SK-N-SH treated with all-trans-retinoic acid at 6 μM for 48 hours (cell line): ENCODE measurements at regions not wholly inside any gene's neighbourhood (a gene's known extent, or its start where the extent isn't known, plus 50 kb on each side); places are given as distances from the start of the nearest gene placed in this dataset.

Experiments used
- ATAC-seq: fragments of 200-7000 bp; cut with Tn5 transposase; 3 replicates; pipeline ENCODE4 v1.9.1; 2020; ENCODE audit warnings: mild to moderate bottlenecking, moderate library complexity
- ARNTL ChIP-seq: fragments of 450-650 bp; formaldehyde crosslinking; IDR thresholded peaks from 2 replicates; pipeline ENCODE4 v1.5.0; 2020; ENCODE audit warnings: low read depth, mild to moderate bottlenecking, moderate library complexity, borderline replicate concordance
- BACH2 ChIP-seq: fragments of 250-450 bp; sonication (Bioruptor Pico); IDR thresholded peaks from 2 replicates; pipeline ENCODE4 v1.9.0; 2021; ENCODE audit warnings: mild to moderate bottlenecking, borderline replicate concordance
- CSDC2 ChIP-seq: fragments of 250-450 bp; sonication (Bioruptor Pico); IDR thresholded peaks from 2 replicates; pipeline ENCODE4 v1.5.0; 2020; ENCODE audit warnings: mild to moderate bottlenecking, moderate library complexity
- ESRRG ChIP-seq: fragments of 250-450 bp; sonication (Bioruptor Pico); IDR thresholded peaks from 2 replicates; pipeline ENCODE4 v1.6.1; 2021; ENCODE audit warnings: mild to moderate bottlenecking
- GLIS3 ChIP-seq: fragments of 250-450 bp; sonication (Bioruptor Pico); IDR thresholded peaks from 2 replicates; pipeline ENCODE4 v1.5.0; 2020; ENCODE audit warnings: mild to moderate bottlenecking, moderate library complexity
- ISL1 ChIP-seq: fragments of 250-450 bp; sonication (Bioruptor Pico); IDR thresholded peaks from 2 replicates; pipeline ENCODE4 v2.1.2; 2022; ENCODE audit warnings: mild to moderate bottlenecking, moderate library complexity
- OSR1 ChIP-seq: fragments of 250-450 bp; sonication (Bioruptor Pico); IDR thresholded peaks from 2 replicates; pipeline ENCODE4 v1.8.0; 2022; ENCODE audit warnings: moderate library complexity, mild to moderate bottlenecking, inconsistent platforms
- PPARA ChIP-seq: fragments of 250-450 bp; sonication (Bioruptor Pico); IDR thresholded peaks from 2 replicates; pipeline ENCODE4 v1.5.0; 2020; ENCODE audit warnings: mild to moderate bottlenecking, borderline replicate concordance
- RARB ChIP-seq: fragments of 250-450 bp; sonication (Bioruptor Pico); IDR thresholded peaks from 2 replicates; pipeline ENCODE4 v1.8.0; 2021; ENCODE audit warnings: mild to moderate bottlenecking, moderate library complexity
- SNAI2 ChIP-seq: fragments of 250-450 bp; sonication (Bioruptor Pico); IDR thresholded peaks from 2 replicates; pipeline ENCODE4 v1.5.0; 2020; ENCODE audit warnings: mild to moderate bottlenecking, moderate library complexity
- TCF4 ChIP-seq: fragments of 250-450 bp; sonication (Bioruptor Pico); IDR thresholded peaks from 2 replicates; pipeline ENCODE4 v1.8.0; 2021; ENCODE audit warnings: mild to moderate bottlenecking, moderate library complexity, borderline replicate concordance
- TOX ChIP-seq: fragments of 250-450 bp; sonication (Bioruptor Pico); IDR thresholded peaks from 2 replicates; pipeline ENCODE4 v1.8.0; 2021; ENCODE audit warnings: mild to moderate bottlenecking, moderate library complexity, borderline replicate concordance
- ZFP30 ChIP-seq: fragments of 450-650 bp; formaldehyde crosslinking; IDR thresholded peaks from 2 replicates; pipeline ENCODE4 v1.5.0; 2022; ENCODE audit warnings: mild to moderate bottlenecking, moderate library complexity
- ZNF565 ChIP-seq: fragments of 450-650 bp; formaldehyde crosslinking; conservative IDR thresholded peaks from 2 replicates; pipeline ENCODE4 v1.5.0; 2020; ENCODE audit warnings: low read depth, mild to moderate bottlenecking, moderate library complexity
- ZNF70 ChIP-seq: fragments of 450-650 bp; formaldehyde crosslinking; IDR thresholded peaks from 2 replicates; pipeline ENCODE4 v1.5.0; 2020; ENCODE audit warnings: mild to moderate bottlenecking, moderate library complexity
- ZNF8 ChIP-seq: fragments of 450-650 bp; formaldehyde crosslinking; IDR thresholded peaks from 2 replicates; pipeline ENCODE4 v1.5.0; 2020; ENCODE audit warnings: mild to moderate bottlenecking, moderate library complexity
- TF ChIP-seq, protein P1 (sequence below): fragments of 250-450 bp; sonication (Bioruptor Pico); IDR thresholded peaks from 2 replicates; pipeline ENCODE4 v1.5.0; 2020; ENCODE audit warnings: mild to moderate bottlenecking, moderate library complexity
- TF ChIP-seq, protein P2 (sequence below): fragments of 250-450 bp; sonication (Bioruptor Pico); IDR thresholded peaks from 2 replicates; pipeline ENCODE4 v1.5.1; 2021; ENCODE audit warnings: mild to moderate bottlenecking, moderate library complexity
- TF ChIP-seq, protein P3 (sequence below): fragments of 250-450 bp; sonication (Bioruptor Pico); IDR thresholded peaks from 2 replicates; pipeline ENCODE4 v1.8.0; 2020; ENCODE audit warnings: mild to moderate bottlenecking, moderate library complexity, borderline replicate concordance

DNA sequence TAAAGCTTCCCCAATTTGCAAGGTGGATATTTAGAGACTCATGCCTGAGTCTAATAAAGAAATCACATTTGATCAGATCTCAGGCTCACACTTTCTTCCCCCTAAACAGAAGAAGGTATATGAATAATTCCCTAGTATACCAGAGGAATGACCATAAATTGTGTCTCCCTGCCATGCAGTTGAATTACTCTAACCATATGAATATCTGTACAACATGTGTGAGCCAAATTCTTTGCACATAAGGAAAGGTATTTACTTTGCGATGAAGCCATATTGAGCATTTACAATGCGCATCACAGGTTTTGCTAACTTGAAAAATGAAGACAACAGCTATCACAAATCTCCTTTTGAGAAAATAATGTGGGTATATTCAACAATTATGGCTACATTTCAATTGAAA is 479.4 kb downstream of the NR2F1-AS1 start:
- TF ChIP-seq CSDC2 (CRISPR knock-in tag) (no peak), PPARA (CRISPR knock-in tag) (no peak), ZNF8 (CRISPR knock-in tag) (no peak), ZNF565 (CRISPR knock-in tag) (no peak), SNAI2 (CRISPR knock-in tag) (no peak), BACH2 (CRISPR knock-in tag) (no peak), TCF4 (CRISPR knock-in tag) (no peak), ESRRG (CRISPR knock-in tag) (no peak), ISL1 (CRISPR knock-in tag) (no peak), GLIS3 (CRISPR knock-in tag) (no peak), ARNTL (no peak), ZNF70 (no peak)
- TF ChIP-seq, protein P1, sequence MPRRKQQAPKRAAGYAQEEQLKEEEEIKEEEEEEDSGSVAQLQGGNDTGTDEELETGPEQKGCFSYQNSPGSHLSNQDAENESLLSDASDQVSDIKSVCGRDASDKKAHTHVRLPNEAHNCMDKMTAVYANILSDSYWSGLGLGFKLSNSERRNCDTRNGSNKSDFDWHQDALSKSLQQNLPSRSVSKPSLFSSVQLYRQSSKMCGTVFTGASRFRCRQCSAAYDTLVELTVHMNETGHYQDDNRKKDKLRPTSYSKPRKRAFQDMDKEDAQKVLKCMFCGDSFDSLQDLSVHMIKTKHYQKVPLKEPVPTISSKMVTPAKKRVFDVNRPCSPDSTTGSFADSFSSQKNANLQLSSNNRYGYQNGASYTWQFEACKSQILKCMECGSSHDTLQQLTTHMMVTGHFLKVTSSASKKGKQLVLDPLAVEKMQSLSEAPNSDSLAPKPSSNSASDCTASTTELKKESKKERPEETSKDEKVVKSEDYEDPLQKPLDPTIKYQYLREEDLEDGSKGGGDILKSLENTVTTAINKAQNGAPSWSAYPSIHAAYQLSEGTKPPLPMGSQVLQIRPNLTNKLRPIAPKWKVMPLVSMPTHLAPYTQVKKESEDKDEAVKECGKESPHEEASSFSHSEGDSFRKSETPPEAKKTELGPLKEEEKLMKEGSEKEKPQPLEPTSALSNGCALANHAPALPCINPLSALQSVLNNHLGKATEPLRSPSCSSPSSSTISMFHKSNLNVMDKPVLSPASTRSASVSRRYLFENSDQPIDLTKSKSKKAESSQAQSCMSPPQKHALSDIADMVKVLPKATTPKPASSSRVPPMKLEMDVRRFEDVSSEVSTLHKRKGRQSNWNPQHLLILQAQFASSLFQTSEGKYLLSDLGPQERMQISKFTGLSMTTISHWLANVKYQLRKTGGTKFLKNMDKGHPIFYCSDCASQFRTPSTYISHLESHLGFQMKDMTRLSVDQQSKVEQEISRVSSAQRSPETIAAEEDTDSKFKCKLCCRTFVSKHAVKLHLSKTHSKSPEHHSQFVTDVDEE (CRISPR knock-in tag), result no peak
- TF ChIP-seq, protein P2, sequence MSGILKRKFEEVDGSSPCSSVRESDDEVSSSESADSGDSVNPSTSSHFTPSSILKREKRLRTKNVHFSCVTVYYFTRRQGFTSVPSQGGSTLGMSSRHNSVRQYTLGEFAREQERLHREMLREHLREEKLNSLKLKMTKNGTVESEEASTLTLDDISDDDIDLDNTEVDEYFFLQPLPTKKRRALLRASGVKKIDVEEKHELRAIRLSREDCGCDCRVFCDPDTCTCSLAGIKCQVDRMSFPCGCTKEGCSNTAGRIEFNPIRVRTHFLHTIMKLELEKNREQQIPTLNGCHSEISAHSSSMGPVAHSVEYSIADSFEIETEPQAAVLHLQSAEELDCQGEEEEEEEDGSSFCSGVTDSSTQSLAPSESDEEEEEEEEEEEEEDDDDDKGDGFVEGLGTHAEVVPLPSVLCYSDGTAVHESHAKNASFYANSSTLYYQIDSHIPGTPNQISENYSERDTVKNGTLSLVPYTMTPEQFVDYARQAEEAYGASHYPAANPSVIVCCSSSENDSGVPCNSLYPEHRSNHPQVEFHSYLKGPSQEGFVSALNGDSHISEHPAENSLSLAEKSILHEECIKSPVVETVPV (CRISPR knock-in tag), result no peak
- ATAC-seq, result no peak

DNA sequence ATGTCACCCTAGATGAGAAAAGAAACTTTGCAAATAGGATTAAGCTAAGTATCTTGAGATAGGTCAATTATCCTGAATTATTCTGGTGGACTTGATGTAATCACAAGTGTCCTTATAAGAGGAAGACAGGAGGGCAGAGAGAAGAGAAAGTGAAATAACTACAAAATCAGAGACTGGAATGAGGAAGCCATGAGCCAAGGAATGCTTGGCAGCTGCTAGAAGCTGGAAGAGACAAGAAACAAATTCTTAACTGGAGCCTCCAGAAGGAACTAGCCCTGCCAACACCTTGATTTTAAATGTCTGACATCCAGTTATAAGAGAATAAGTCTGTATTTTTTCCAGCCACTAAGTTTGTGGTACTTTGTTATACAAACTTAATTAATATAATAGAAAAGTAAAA is 480.0 kb downstream of the NR2F1-AS1 start:
- TF ChIP-seq TOX (CRISPR knock-in tag) (no peak), ISL1 (CRISPR knock-in tag) (no peak), RARB (no peak), OSR1 (CRISPR knock-in tag) (no peak), ZFP30 (CRISPR knock-in tag) (no peak)
- TF ChIP-seq, protein P1 (CRISPR knock-in tag), result no peak
- no peak for ATAC-seq

DNA sequence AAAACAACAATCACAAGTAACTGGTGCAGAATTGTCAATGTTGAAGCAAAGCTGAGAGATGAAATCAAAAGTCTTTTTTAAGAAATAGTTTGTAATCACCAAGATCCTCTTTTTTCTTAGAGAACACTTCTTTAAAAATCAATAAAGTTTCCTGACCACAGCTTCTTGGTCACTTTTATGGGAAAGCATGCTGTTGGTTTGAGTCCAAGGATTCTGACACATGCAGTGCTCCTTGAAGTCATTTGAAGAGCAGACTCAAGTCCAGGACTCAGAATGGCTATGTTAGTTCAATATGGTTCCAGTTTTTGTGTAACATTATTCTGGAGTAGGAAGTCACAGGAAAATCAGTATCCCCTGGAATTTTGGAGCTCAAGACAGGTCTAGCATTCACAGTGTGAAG is 480.6 kb downstream of the NR2F1-AS1 start:
- TF ChIP-seq ZFP30 (CRISPR knock-in tag) (no peak), SNAI2 (CRISPR knock-in tag) (no peak), BACH2 (CRISPR knock-in tag) (no peak), TOX (CRISPR knock-in tag) (no peak), OSR1 (CRISPR knock-in tag) (no peak), ZNF8 (CRISPR knock-in tag) (no peak), ARNTL (no peak)
- TF ChIP-seq, protein P3, sequence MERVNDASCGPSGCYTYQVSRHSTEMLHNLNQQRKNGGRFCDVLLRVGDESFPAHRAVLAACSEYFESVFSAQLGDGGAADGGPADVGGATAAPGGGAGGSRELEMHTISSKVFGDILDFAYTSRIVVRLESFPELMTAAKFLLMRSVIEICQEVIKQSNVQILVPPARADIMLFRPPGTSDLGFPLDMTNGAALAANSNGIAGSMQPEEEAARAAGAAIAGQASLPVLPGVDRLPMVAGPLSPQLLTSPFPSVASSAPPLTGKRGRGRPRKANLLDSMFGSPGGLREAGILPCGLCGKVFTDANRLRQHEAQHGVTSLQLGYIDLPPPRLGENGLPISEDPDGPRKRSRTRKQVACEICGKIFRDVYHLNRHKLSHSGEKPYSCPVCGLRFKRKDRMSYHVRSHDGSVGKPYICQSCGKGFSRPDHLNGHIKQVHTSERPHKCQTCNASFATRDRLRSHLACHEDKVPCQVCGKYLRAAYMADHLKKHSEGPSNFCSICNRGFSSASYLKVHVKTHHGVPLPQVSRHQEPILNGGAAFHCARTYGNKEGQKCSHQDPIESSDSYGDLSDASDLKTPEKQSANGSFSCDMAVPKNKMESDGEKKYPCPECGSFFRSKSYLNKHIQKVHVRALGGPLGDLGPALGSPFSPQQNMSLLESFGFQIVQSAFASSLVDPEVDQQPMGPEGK (CRISPR knock-in tag), result no peak
- TF ChIP-seq, protein P2 (CRISPR knock-in tag), result no peak
- ATAC-seq, result no peak
